ENCODE measurements at regions not wholly inside any gene's neighbourhood (a gene's known extent, or its start where the extent isn't known, plus 50 kb on each side); places are given as distances from the start of the nearest gene placed in this dataset.

DNA sequence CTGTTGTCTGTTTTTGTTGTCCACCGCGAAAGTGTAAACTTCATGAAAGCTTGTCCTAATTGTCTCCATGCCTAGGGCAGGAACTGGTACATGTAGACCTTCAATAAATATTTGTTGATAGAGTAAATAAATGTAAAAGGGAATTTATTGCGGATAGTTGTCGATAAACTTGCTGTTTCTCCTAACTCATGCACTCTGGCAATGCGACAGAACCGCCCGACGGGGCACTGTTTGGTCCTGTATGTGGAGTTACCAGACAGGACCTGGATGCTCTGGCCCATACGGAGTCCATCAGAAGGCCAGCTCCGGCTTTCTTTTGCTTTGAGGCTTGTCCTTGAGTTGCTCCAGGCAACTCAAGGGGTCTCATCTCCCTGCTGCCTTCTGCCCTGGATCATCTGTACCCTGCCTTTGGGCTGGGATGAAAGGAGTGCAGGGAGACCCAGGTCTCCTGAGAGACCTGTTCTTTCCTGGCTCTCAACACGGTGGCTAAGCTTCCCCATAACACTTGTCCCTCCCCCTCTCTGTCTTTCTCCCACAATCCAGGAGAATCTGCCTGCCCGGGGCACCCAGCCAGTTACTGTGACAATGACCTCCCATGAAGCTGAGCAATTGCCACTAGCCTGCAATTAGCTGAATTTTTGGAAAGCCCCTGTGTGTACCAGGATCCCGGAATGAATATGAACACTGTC is 149.5 kb upstream of the PTCH1 start:
- no peak for DNase-seq

DNA sequence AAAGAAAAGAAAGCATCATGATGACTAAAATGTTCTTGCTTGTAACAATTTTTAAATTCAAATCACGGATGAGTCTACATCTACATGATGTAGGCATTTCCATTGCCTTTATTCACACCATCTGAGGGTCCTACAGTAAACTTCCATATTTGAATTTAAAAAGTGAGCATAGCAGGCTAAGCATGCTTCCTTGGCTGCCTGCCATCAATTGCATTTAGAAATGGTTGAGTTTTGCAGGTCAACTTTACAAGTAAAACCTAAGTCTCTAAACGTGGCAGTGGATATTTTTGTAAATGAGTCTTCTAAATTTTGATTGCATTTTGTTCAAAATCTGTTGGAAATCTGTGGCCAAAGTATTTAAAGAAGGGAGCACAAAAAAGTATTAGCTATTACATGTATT is 136.5 kb upstream of the PTCH1 start:
- no peak for DNase-seq

DNA sequence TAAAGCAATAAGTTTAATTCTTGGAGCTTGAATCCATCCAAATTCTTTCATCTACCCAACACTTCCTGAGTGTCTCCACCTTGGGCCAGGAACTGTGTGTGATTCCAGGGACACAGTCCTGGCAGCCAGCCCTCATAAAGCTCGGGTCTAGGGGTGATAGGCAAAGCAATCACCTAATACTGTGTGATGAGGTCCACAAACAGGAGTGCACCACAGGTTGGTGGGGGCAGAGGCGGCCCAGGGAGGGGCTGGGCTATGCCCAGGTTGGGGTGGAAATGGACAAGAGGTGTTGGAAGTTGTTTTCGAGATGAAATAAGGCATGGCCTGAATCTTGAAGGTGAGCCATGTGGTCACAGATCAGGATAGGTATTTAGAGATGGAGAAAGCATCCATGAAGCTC is 133.9 kb upstream of the PTCH1 start:
- DNase-seq: no peak

DNA sequence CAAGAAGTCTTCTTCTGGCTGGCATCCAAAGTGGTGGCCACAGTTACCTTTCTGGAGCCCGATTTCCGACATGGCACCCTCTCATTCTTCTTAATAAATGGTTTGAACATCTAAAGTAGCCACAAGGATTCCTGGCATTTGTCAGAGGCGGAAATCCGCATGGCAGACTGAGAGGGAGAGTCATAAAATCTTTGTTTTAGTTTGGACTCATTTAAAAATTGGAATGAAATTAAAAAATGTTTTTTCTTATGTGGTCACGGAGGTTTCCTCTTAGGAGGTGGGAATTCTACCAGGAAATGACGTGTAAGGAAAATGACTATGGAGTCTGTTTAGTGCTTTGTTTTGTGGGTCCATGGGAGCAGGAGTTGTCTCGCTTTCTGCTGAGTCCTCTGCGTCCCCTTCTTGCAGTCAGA is 133.0 kb upstream of the PTCH1 start:
- DNase-seq: no peak

DNA sequence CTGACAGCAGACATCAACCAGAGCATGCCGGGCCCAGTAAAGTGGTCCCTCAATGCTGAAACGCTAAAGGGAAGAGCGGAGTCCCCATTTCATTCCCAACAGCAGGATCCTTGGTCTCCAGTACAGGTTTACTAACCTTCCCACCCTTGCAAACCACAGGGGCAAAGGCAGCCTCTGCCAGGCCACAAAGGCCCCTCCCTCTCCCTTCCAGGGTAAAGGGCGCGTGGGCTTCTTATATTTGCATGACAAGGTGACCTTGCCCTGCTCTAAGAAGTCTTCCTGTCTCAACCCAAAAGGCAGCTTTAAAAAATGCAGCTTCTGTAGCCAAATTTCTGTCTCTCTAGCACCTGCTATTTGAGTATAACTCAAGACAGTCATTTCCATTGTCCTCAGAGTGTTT is 131.5 kb upstream of the PTCH1 start:
- DNase-seq: no peak

DNA sequence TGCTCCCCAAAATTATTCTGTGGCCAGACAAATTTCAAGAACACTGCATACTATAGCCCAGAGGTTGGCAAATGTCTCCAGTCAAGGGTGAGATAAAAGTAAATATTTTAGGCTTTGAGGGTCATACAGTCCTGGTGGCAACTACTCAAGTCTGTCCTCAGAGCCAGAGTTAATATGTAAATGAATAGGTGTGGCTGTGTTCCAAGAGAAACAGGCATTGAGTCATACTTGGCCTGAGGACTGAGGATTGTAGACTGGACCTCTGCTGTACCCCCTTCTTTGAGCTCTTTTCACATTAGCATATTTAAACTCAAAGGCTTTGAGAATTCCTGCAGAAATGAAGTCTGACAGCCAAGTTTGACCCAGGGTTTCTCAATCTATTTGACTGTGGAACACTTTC is 129.2 kb upstream of the PTCH1 start:
- no peak for DNase-seq

DNA sequence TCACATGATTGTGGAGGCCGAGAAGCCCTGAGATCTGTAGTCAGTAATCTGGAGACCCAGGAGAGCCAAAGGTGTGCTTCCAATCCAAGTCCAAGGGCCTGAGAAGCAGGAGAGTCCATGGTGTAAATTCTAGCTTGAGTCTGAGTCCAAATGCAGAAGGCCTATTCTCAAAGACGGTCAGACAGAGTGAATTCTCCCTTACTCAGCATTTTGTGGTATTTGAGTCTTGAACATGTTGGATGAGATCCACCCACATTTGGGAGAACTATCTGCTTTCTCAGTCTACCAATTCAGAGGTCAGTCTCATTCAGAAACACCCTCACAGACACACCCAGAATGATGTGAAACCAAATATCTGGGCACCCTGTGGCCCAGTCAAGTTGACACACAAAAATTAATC is 128.8 kb upstream of the PTCH1 start:
- DNase-seq: no peak

DNA sequence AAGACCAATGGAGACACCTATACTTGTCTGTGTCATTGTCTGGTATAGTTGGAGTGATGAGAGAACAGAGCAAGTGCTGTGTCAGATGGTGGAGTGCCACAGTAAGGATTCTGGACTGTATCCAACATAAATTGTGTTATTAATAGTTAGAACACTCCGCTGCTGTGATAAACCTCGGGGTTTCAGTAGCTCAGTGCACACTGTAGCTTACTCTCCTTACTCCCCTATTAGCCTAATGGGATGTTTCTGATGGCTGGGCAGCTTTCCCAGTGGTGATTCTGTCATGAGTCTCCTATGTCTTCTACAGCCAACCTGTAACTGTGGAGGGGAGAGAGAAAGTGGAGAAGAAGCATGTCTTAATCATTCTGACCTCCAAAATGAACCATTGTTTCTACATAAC is 127.6 kb upstream of the PTCH1 start:
- no peak for DNase-seq

DNA sequence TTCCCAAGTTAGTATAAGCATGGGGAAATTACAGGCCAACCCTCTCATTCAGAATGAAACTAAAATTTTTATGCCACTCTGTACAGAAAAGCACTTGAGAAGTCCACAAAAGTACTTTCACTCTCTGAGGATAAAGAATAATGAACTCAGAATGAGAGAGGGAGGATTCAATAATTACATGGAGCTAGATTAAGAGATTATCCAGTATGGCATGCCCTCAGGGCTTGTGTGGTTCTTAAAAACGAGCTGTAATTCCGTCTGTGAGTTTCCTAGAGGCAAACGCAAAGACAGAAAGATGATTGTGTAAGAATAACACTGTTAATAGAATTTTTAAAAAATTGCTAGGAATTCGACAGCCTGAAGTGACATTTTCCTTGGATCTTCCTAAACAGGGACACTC is 126.8 kb upstream of the PTCH1 start:
- DNase-seq: no peak

DNA sequence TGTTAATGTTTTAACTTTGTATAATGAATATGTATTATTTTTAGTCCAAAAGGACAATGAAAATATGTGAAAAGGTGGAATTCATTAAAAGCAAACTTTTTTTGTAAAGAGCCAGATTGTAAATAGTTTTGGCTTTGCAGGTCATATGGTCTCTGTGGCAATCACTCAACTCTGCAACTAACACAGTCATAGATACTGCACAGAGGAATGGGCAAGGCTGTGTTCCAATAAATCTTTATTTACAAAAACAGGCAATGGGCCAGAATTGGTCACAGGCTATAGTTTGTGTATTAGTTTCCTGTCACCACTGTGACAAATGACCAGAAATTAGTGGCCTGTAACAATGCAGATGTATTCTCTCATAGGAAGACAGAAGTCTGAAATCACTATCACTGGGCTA is 125.4 kb upstream of the PTCH1 start:
- DNase-seq: no peak

DNA sequence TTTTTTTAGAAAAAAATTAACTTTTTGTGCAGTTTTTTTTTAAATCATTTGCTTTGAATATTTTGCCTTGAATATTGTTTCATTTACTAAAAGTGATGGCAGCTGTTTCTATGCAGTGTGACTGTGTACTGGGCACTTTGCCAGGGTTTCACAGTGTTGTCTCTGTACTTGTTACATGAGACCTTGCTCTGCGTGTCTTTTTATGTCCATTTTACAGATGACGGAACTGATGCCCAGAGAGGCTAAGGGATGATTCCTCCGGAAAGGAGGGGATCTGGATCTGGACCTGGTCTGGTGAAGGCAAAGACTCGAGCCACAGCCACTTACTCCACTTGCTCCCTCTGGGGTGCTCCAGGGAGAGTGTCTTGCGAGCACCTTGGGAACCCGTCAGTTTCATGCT is 124.8 kb upstream of the PTCH1 start:
- no peak for DNase-seq

DNA sequence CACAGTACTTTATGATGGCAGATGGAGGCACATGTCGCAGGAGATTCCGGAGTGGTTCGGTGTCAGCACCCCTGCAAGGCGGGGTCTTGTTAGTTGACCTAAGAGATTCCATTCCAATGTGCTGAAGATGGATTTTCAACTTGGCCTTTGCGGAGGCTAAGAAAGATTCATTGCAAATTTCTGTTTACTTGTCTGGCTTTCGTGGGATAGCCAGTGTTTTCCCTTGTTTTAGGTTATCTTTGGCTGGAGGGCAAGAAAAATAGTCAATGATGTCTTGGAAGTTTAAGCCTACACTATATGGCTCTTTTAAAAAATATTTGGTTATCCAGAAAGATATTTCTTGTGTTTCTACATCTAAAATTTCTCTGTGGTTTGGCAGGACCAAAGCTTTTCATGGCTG is 123.6 kb upstream of the PTCH1 start:
- no peak for DNase-seq

DNA sequence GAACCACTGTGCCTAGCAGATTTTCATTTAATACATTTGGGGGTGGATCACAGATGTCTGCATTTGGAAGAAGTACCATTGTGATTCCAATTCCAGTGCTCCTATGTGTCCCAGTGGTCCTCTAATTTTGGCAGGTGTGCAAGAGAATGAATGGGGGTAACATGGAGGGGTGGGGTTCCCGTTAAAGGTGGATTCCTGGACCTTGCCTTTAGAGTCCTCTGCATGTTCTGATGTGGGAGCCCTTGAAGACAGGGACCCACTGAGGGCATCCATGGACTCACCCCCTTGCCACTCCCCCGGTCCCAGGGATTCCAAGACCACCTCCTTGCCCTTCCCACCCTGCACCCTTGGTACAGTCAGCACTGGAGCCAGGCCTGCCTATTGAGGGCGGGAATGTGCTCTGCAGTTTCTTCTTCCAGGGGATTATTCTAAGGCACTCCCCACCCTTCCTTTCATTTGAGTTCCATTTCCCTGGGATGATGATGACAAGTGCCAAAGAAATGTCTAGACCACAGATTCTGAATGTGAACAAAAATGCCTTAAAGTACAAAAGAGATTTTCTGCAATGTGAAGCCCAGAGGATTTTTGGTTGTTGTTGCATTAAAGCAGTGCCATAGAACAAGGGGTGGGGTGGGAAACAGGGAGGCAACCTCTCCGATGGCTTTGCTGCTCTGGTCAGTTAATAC is 119.4 kb upstream of the PTCH1 start:
- no peak for DNase-seq

DNA sequence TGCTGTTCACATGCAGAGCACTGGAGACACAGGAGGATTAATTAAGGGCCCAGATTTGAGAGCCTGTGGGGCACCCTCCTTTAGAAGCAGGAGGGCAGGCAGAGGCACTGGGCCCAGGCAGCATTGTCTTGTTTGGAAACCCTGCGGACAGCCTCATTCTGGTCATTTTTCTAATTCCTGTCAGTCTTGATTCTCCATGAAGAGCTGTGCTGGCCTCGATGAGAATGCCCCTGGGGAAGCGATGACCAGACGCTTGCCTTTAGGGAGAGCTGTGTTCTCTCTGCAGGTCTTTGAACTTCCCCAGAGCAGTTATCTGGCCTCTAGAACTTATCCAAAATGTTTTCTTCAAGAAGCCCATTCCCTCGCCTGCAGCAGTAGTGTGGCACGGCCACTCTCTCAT is 117.8 kb upstream of the PTCH1 start:
- no peak for DNase-seq

DNA sequence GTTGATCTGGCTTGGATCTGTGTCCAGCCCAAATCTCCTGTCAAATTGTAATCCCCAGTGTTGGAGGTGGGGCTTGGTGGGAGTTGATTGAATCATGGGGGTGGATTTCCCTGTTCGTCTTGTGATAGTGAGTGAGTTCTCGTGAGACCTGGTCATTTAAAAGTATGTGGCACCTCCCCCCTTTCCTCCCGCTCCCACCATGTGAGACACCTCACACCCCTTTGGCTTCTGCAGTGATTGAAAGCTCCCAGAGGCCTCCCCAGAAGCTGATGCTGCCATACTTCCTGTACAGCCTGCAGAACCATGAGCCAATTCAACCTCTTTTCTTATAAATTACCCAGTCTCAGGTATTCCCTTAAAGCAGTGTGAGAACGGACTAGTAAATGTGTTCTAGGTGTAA is 117.3 kb upstream of the PTCH1 start:
- no peak for DNase-seq

DNA sequence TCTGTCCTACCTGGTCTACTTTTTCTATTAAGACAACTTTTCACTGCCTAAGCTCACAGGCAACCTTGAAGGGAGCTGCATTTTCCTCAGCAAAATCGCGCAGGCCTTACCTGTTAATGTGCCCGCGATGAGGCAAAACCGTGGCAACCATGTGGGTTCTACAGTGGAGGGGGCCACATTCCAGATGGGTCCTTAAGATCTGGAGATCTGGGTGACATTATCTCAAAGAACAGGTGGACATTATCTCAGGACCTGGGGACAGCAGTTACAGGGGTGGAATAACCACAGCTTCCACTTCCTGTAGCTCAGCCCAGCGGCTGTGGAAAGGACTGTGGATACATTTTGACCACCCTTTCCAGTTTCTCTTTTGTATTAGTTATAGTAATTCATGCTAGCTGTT is 112.8 kb upstream of the PTCH1 start:
- no peak for DNase-seq

DNA sequence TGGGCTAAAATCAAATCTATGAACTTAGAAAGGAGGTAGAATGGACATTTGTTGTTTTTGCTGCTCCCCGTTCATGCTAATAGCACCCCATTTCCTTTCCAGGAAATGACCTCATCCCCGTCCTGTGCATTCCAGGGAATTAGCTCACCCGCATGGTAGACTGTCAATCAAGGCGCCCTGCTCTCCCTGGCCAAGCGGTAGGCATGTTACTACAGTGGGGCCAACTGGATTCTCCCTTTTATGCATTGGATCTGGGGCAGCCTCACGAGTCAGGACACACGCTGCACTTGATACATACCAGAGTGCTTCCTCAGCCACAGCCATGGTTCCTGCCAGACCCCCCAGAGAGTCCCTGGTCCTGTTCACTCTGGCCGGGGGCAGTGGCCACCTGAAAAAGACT is 111.0 kb upstream of the PTCH1 start:
- DNase-seq: no peak

DNA sequence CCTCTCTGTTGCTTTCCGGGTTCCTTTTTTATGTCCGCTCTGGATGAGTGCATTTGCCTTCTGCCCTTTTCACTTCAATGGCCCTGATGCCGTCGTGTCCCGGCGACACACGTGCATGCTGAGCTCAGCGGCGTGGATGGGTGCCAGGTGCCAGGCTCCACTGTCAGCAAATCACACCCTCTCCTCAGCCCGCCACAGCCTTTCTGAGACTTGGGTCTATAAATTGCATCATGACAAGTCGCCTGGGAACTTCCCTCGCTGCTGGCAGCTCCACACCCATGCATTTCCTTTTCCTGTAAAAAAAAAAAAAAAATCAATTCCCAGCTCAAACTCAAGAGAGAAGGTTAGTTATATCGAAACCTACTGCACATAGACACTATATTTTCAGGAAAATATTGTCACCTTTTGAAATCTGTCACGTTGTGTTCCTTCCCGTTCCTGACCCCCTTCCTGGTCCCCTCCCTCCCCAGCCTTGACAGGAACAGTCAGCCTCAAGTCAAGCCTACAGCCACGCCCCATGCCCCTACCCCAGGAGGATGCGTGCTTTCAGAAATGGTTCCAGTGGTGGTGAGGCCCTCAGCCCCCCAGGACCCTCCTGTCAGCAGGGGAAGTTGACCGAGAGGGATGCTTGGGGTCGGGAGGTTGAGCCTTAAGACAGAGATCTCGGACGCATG is 110.3 kb upstream of the PTCH1 start:
- peak in 2 of 5 donors; percentile 10 to 62 for DNase-seq

DNA sequence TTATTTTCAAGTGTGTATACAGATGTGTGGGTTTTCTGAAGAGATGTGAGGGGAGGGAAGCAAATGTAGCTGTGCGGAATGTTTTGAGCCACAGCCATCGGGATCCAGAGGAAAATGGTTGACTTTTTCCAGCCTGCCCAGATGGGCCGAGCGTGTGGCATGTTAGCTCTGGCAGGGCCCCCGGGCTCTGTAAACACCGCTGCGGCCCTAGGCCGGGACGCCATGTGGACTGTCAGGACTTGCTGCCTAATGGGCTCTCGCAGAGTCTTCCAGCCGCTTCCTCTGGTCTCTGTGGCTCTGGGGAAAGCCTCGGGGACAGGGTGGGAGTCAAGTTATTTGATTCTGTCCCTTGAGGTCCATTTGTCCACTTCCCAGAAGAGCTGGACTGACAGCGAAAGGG is 109.6 kb upstream of the PTCH1 start:
- DNase-seq: no peak

DNA sequence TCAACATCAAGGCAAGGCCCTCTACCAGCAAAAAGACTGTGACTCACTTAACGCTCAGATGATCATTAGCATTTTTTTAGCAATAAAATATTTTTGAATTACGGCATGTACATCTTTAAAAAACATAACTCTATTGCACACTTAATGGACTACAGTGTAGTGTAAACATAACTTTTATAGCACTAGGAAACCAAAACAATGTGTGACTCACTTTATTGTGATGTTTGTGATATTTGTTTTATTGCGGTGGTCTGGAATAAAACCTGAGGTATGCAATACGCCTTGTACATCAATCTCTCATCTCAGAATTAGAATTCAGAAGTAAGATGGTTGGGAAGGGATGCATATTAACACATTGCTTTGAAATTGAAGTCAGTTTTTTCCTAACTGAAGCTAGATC is 106.9 kb upstream of the PTCH1 start:
- no peak for DNase-seq

DNA sequence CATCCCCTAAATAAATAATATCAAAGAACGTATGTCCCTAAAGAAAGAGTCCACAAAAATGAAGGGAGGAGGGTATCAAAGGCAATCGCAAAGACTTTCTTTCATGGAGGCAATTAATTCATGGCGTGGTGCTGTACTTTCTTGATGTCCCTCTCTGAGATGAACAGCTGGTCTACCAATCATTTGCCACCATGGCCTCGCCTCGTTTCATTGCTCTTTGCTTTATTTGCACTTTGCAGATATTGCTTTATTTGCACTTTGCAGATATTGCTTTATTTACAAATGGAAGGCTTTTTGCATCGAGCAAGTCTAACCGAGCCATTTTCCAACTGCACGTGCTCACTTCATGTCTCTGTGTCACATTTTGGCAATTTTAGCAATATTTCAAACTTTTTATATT is 104.0 kb upstream of the PTCH1 start:
- no peak for DNase-seq

DNA sequence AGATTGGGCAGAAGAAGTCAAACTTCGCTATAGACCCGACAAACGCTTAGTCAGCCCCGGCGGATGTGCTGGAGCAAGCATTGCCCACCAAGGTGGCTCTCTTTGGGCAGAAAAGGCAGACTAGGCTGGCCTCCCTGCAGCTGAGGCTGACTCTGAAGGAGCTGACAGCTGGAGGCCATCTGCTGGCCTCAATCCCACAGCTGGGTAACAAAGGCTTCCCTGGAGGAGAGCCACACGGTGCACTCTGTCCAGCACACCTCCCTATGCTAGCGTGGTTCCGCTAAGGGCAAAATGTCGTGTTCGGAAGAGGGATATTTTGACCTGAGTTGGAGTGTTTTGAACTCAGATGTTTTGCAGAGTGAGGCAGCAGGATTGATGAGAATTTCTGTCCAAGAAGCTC is 103.5 kb upstream of the PTCH1 start:
- DNase-seq: no peak

DNA sequence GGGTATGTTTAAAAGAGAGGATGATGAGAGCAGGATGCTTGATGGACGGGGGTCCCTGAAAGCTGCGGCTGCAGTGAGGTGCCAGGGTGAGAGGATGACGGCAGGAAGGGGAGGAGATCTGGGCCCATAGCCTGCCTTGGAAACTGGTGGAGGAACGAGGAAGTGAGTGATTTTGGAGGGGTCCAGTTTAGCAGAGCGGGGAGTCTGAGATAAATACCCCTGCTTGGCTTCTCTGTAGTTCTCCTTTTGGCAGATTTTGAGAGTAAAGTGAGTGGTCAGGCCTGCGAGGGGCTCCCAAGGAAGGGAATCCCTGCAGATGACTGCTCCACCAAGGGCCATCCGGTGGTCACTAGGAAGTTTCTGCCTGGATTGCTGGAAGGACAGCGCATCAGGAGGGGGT is 98.5 kb upstream of the PTCH1 start:
- DNase-seq: no peak

DNA sequence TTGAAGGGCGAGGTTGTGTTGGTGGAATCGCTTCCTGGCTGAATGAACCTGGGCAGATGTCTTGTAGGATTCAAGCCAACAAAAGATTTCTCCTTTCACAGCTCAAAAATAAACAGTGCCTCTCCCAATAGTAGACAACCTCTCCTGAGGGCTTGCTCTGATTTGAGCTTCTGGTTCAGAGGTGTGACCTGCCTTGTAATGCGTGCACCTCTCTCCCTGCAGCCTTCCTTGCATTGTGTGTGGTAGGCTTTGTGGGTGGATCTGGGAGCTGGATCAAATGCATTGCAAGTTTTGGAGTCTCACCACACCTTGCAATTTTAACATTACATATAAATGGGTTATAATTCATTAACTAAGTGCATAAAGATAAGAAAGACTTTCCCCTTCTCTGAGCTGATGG is 96.9 kb upstream of the PTCH1 start:
- DNase-seq: no peak

DNA sequence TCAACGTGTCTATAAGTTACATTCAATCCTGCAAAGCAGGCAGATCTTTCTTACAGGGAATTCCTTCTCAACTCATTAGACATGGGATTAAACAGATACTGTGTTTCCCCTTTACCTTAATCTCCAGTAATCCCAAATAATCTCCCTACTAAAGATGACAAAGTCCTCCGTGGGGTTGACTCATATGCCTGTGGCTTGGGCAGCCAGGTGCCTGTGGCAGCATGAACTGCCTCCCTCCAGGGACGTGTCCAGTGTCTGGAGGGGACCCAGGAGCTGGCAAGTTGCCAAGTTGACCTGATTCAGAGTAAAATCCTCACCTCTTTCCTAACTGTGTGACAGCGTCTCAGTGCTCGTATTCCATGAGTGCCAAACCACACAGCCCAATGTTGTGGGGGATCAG is 94.6 kb upstream of the PTCH1 start:
- no peak for DNase-seq
